ENCODE measurements at regions not wholly inside any gene's neighbourhood (a gene's known extent, or its start where the extent isn't known, plus 50 kb on each side); places are given as distances from the start of the nearest gene placed in this dataset.

- POLR2A ChIA-PET, result no interaction called here
- H3K36me3 ChIP-seq (ENCODE audit: control insufficient read depth in 2 of 2, insufficient read depth in 2 of 2, low read length in 1 of 2), result no peaks in the 10 kb centered on the region
- RAD21 ChIA-PET (ENCODE audit: unreplicated experiment), result no interaction called here
- ATAC-seq (no peak), DNase-seq (ENCODE audit: low read depth, low spot score) (no peak), FAIRE-seq (no peak)
- no peak for TF ChIP-seq TCF3 (IDR thresholded peaks at IDR 0.05; ENCODE audit: borderline replicate concordance, insufficient read depth, low read depth, low read length)
- TF ChIP-seq TARDBP (IDR thresholded peaks at IDR 0.05; ENCODE audit: borderline replicate concordance), result no peak
- no peak for TF ChIP-seq REST (IDR thresholded peaks at IDR 0.05; ENCODE audit: low read depth, low read length)
- no peak for TF ChIP-seq YBX1 (IDR thresholded peaks at IDR 0.05)
- TF ChIP-seq CBX3 (IDR thresholded peaks at IDR 0.05; ENCODE audit: borderline replicate concordance, low read depth), result no peak
- no peak for TF ChIP-seq ESRRA (IDR thresholded peaks at IDR 0.05; ENCODE audit: low read length)
- no peak for TF ChIP-seq RBBP5 (conservative IDR thresholded peaks at IDR 0.05)
- no peak for TF ChIP-seq EZH2 (IDR thresholded peaks at IDR 0.05; ENCODE audit: borderline replicate concordance, control insufficient read depth, low read depth, low read length)
- H3K27ac ChIP-seq (ENCODE audit: control insufficient read depth, insufficient read depth), result no peak overlapping the region
- no peaks in the 10 kb centered on the region for H3K9me3 ChIP-seq (replicated peaks; ENCODE audit: control insufficient read depth, insufficient read depth, low read length)
- CTCF ChIA-PET, result no interaction called here
- H3K79me2 ChIP-seq (ENCODE audit: control insufficient read depth, insufficient read depth, low read length), result no peaks in the 10 kb centered on the region
- WGBS (ENCODE audit: insufficient coverage, insufficient replicate concordance, low lambda C conversion rate, missing lambda C conversion rate), result 0% methylated on average over 1 of the region's 1 CpG
- in situ Hi-C loops (cut with MboI) (no loop called here), intact Hi-C loops (cut with micrococcal nuclease; ENCODE audit: unreplicated experiment) (no loop called here)
- H3K4me2 ChIP-seq (ENCODE audit: control insufficient read depth, insufficient read depth), result no peak overlapping the region
- BruUV-seq (replicated peaks), result no TSS peak
- no peak overlapping the region for H3K9ac ChIP-seq (ENCODE audit: control insufficient read depth, insufficient read depth, low read length)
- SMC1A ChIA-PET (ENCODE audit: uncharacterized antibody, unreplicated experiment), result no interaction called here
- no peaks in the 10 kb centered on the region for H3K4me1 ChIP-seq (ENCODE audit: control insufficient read depth, insufficient read depth, low read length)
- H3K27me3 ChIP-seq (replicated peaks in 1 of 2; ENCODE audit: control insufficient read depth in 2 of 2, insufficient read depth in 2 of 2, low read length in 1 of 2), result no peaks in the 10 kb centered on the region
- no peak overlapping the region for H3K4me3 ChIP-seq
- no peaks in the 10 kb centered on the region for H4K20me1 ChIP-seq (ENCODE audit: control insufficient read depth, insufficient read depth)
- no peak overlapping the region for H2AFZ ChIP-seq (ENCODE audit: control insufficient read depth, low read depth, low read length)
Observed at GRCh38 chr2:66794551-66794950, 359.6 kb downstream of the MEIS1 start.

Measured in GM12878 (cell line).